Endothelial cell of hepatic sinusoid (primary cell): ENCODE measurements at regions not wholly inside any gene's neighbourhood (a gene's known extent, or its start where the extent isn't known, plus 50 kb on each side); places are given as distances from the start of the nearest gene placed in this dataset.

Experiments
- in situ Hi-C: cut with HindIII; loops from 2 replicates; pipeline ENCODE4 v1.10.0; 2017; ENCODE audit warnings: low sequenced_read_pairs

DNA sequence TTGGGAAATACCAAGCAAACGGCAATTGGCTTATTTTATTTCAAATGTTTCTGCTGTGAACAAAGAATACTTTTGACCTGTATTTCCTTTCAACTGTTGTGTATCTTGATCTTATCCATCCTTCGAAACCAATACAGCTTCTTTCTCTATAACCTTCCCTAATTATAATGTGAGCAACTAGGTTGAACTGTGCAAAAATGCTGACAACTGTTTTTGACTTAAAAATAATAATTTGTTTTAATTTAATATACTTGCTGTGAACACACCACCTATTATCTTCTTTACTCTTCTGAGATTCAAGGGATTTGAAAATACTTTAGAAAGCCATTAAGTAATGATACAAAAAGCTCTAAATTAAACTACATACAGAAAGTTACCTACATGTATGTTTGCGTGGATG, 682.5 kb upstream of the CCDC179 start:
- in situ Hi-C loops = no loop called here

DNA sequence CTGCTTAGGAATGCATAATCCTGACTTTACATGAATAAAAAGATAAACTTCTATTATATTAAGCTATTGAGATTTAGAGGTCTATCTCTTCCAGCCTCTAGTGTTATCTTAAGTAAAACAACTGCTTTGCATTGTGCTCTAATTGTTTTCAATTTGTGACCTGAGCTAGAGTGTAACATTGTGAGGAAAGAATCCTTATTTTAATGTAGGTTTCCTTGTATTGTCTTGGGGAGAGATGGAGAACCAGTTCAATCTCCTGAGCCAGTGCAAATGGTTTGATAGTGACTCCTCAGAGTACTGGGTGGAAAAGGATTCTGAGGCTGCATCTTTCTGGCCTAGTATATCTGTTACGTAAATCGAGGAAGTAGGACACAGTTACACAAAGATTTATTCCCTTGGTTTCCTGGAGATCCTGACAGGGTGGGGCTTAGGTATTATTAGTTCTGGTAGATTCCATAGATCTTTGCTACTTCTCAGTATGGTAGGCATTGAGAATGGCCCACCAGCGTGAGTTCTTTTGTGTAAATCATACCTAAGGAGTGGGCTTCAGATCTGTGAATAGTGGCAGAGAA, 683.5 kb upstream of the CCDC179 start:
- in situ Hi-C loops = no loop called here

DNA sequence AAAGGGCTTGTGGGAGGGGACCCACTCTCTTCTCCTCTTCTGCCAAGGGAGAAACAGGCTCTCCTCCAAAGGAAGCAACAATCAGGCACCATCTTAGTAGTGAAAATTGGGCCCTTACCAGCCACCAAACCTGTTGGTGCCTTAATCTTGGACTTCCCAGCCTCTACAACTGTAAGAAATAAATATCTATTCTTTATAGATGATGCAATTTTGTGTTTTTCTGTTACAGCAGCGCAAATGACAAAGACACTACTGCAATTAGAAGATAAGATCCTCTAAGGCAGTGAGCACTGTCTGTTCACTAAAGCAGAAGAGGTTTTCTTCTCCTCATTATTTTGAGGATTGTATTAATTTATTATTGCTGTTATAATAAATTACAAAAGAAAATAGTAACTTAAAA, 691.4 kb upstream of the CCDC179 start:
- in situ Hi-C loops = no loop called here

DNA sequence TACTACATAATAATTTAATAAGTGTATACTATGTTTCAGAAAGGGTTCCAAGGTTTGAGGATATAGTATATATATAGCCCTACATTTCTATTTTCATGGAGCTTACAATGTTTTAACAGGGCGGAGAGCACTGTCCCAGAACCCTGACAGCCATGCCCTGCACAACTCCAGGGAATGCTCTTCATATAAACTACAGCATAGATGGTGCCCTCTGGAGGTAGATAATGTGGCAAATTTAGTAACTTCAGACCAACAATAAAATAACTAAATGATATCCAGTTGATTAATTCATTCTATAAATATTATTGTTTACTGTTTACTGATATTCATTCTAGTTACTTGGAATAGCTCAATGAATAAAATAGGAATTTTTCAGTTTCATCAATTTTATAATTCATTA, 693.7 kb upstream of the CCDC179 start:
- in situ Hi-C loops = no loop called here

DNA sequence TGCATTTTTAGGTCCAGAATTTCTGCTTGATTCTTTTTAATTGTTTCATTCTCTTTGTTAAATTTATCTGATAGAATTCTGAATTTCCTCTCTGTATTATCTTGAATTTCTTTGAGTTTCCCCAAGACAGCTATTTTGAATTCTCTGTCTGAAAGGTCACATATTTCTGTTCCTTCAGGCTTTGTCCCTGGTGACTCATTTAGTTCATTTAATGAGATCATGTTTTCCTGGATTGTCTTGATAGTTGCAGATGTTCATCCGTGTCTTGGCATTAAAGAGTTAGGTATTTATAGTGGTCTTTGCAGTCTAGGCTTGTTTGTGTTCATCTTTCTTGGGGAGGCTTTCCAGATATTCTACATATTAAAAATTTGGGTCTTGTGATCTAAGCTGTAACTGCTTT, 694.8 kb upstream of the CCDC179 start:
- in situ Hi-C loops = no loop called here

DNA sequence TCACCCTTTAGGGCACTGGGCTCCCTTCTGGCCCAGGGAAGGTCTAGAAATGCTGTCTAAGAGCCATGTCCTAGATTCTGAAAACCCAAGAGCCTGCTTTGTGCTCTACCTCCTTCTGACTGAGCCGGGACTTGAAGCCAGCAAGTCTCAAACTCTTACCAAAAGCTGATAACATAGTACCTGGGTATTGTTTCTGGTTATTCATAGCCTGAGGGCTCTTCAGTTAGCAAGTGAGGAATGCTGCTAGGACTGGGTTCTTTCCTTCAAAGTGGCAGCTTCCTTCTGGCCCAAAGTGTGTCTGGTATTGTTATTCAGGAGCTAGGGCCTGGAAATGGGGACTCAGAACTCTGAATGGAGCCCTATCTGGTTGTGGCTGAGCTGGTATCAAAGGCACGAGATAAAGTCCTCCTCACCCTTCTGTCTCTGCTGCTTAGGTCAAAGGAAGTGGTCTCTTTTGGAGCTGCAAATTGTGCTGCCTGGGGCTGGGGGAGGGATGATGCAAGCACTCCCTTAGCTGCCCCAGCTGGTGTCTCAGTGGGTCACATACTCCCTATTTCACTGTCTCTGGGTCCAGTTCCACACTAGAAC, 696.0 kb upstream of the CCDC179 start:
- in situ Hi-C loops = no loop called here

DNA sequence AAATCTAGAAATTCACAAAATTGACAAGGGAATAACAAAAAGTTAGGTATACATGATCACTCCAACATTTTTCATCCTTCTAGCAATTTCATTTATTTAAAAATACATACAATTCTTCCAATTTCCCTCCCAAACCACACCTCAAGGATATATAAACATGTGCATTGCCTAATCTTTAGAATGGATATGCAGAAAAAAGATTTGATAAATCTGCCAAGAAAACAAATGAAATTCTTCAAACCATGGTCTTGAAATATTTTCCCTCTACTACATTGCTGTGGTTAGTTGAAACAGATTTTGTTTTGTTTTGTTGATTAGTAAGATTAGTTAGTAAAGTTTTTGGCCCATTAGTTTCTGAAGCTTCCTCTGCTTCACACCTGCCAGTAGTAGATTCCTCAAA, 703.3 kb upstream of the CCDC179 start:
- in situ Hi-C loops = no loop called here

DNA sequence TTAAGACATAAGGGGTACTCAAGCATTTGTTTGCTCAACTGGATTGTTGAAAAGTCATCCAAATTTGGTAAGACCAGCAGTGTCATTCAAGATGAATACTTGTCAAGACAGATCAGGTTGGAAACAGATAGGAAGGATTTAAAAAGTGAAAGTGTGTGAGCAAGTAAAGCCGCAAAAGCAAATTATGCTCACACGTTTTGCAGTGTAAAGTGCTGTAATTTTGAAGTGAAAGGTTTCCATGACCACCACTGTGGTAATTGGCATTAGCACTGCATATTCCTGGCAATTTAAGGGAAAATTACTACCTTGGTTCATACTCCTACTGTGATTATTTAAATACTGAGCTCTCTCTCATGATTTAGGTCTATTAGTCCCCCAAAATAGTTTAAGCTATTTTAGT, 704.1 kb upstream of the CCDC179 start:
- in situ Hi-C loops = no loop called here

DNA sequence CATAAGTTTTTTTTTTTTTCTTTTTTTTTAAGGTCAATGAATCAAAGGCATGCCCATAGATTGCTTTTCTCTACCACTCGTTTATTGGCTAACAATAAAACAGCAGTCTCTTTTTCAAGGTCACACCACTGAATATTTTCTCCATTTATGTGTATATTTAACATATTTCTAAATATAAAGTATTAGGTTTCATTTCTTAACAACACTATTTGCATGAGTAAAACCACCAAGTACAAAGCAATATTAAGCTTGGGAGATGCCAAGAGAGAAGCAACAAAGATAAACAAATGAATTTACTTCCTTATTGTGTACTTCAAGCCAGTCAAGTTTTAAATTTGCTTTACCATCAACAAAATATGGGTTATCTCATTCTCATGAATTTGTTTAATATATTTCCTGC, 708.9 kb upstream of the CCDC179 start:
- in situ Hi-C loops = no loop called here

DNA sequence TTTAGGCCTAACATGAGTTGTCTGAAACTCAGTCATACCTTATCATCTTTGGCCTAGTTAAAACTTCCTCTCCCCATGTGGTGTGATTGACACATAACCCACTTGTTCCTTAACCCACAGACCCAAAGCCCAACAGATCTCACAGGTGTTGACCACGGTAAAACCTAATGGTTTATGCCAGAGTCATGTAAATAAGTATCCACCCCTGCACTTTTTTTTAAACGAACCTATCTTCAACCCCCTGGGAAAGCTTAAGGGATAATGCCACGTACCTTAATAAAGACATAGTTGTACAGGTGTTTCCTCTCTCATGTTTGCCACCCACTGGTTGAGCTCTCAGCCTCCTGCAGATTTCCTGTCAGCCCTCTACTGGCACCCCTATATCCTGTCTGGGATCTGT, 709.3 kb upstream of the CCDC179 start:
- in situ Hi-C loops = no loop called here

DNA sequence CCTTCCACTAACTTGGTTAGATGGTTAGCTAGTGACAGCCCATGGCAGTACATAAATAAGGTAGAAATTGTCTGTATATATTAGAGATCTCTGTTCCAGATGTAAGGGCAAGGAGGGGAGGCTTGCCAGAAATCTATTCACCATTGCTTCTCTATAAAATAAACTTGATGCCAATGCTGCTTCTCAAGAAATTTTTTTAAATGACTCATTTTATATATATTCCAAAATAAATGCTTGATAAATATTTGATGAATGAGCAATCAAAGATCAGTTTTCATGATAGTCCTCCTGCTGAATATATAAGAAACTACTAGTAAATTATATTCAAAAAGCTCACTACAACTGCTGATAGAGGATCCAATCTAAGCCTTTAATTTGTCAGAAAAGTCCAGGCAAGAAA, 710.6 kb upstream of the CCDC179 start:
- in situ Hi-C loops = no loop called here

DNA sequence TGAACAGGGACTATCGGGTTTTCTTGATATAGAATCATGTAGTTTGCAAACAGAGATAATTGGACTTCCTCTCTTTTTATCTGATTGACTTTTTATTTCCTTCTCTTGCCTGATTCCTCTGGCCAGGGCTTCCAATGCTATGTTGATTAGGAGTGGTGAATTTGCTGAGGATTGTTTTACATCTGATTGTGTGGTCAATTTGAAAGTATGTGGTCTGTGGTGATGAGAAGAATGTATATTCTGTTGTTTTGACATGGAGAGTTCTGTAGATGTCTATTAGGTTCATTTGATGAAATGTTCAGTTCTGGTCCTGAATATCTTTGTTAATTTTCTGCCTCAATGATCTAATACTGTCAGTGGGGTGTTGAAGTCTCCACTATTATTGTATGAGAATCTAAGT, 713.2 kb upstream of the CCDC179 start:
- in situ Hi-C loops = no loop called here

DNA sequence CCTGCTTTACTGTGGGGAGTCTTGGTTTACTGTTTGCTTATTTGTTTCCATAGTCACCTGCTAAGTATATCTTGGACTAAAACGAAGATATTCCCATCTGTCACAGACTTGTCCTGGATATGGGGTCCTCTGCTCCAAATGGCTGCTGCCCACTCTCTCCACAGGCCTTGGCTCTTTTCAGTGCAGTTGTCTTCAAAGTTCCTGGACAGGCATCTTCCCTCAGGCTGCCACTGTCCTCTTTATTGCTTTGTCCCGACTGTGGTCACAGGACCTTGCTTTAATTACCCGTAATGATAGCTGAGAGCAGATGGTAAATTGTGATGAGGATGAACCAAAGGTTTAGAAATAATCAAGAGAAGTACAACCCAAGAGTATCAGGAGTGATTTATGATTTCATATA, 713.9 kb upstream of the CCDC179 start:
- in situ Hi-C loops = no loop called here

DNA sequence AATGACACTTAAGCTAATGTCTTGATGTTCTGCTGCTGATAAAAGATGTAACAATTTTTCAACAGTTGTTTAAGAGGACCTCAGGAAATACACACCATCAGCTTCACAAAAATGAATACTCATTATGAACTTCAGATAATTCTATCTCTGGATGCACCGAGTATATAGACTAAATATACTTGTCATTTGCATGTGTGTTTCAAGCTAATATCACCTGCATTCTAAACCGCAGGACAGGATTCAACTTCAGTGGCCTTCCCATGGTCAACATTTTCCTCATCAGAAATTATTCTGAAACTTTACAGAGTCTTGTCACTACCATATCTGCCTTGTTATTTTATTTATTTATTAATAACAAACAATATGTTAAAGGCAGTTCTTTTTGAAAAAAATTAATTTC, 717.0 kb upstream of the CCDC179 start:
- in situ Hi-C loops = no loop called here

DNA sequence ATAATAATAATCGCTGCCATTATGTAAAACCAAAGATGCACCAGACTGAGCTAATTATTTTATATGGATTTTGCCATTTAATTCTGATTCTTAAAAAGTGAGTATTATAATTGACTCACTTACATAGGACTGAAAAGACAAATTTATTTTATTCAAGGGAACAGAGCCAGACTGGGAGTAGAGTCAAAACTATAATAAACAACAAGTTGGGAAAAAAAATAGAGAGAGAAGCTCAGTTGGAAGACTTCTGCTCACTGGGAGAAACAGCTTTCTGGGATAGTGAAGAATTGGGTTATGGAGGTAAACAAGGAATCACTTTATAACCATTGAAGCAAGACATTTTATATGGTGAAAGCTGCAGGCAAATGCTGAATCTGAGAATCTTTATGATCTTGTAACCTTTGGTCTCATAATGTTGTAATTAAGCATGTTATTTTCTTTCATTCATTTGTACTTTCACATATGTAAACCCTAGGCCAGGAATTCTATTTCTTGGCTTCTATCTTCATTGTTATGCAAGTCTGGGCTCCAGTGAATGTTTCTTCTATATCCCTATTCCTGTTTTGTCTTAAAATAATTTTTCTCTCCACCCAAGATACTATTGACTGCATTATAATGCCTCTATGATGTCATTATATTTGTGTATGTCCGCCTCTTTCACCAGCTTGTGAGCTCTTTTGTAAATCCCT, 725.3 kb upstream of the CCDC179 start:
- in situ Hi-C loops = no loop called here

DNA sequence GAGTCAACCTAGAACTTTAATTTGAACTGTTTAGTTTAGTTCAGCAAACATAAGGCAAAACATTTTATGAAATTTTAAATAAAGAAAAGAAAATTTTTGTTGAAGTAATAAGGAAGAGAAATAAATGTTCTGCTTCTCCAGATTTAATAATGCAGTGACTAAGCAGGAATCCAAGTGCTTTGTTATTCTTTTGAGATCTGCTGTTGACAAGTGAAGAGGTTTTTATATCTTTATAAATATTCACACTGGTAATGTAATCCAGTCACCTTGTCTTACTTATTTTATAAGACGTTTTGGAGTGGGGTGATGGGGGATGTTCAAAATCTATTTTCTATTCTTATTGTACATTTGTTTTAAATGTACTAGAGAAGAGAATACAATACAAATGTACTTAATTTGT, 725.9 kb upstream of the CCDC179 start:
- in situ Hi-C loops = no loop called here

DNA sequence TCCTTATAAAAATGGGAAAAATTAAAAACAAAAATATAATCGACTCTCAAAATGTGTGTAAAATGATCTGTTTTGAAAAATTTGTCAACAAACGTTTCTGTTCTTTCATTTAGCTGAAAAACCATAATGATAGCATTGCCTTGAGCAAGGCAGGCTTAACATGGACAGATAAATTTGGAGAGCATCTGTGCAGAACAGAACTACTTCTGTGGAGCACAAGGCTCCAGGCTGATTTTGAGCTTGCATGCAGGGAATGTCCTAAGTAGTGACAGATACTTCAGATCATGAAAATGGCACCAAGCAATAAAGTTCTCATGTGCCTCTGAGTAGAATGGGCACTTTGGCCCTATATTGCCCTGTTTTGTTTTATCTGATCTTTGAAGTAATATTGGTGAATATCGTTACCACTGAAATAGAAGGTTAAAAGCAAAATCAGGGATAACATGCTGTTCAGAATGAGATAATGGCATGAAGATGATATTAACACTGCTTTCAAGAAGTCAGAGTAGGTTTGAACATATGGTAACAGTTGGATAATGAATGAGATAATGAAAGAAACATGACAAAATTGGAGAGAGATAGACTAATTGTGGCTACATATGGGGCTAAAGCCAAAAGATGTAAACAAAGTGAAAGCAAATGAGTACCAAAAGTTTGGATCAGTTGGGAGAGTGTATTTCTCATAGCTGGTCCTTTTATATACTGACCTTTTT, 730.5 kb upstream of the CCDC179 start:
- in situ Hi-C loops = no loop called here

DNA sequence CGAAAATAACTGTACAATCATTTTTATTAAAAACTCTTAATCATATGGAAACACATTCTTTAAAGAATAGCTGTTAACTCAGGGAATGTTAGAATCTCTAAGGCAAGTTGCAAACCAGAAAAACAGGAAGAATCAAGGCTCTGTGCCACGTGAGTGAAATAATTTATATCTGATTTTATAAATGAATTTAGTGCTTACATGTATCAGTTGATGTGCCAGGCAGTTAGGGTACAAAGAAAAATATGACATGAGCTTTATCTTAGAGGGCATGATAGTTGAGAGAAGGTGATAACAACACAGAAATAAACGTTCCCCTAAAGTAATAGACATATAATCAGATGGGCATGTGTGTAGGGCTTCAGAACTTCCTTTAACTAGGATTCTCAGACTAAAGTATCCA, 734.5 kb upstream of the CCDC179 start:
- in situ Hi-C loops = no loop called here

DNA sequence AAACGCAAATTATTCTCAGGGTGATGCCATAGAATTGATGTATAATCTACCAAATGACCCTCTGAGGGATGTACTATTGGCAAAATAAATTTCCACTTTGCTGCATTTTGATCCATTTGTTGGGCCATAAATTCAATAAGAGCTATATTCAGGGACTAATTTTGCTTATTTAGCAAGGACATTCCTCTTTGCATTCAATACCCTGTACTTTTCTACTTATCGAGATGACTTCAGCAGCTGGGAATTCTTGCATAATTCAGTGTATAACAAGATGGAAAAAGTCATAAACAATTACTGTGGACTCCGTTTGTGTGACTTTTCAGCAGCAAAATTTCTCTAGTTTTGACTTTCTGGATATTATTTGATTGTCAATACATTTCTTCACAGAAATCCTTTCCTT, 744.7 kb upstream of the CCDC179 start:
- in situ Hi-C loops = no loop called here

DNA sequence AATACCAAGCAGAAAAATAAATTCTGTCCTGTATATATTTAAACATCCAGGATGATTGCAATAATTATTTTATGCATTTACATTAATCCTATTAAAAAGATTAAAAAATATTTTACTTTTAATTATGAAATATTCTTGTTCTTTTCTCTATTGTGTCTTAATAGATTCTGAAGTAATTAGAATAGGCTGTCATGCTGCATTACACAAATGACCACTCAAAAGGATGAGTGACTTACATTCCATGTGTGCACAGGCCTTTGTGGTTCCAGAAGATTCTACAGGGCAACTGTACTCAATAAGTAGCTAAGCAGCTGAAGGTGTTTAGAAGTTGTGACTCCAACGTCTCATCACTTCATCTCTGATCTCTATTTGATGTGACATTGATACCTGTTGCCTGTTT, 745.9 kb upstream of the CCDC179 start:
- in situ Hi-C loops = no loop called here

DNA sequence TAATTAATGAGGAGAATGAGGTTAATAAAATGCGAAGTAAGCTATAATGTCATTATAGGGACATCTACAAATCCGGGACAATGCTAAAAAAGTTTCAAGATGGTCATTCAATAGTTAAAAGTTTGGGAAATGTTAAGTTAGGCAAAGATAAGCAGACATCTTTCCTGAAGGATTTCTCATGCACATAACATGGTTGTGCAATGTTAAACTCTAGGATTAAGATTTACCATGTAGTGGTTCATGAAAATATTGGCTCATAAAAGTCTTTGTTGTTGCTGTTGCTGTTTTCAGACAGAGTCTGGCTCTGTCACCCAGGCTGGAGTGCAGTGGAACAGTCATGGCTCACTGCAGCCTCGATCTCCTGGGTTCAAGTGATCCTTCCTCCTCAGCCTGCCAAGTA, 751.5 kb upstream of the CCDC179 start:
- in situ Hi-C loops = no loop called here

DNA sequence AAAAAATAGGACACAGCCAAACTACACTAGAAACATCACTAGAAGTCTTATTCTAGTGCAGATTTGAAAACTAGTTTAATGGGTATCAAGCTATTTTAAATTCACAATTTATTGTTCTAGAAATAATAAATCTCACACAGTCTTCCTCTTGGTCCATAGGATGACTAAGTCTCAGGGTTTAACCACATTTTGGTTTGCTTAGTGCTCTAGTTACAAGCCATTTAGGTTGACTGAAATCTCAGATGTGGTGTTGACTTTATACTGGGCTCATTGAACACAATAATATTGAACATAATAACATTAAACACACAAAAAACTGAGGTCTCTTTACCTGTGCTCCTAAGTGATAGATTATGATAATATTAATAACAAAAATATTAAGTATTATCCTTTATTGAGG, 760.3 kb upstream of the CCDC179 start:
- in situ Hi-C loops = no loop called here
